ENCODE measurements at regions not wholly inside any gene's neighbourhood (a gene's known extent, or its start where the extent isn't known, plus 50 kb on each side); places are given as distances from the start of the nearest gene placed in this dataset.

GRCh38 chr2:164060031-164060430 is 324.2 kb upstream of the FIGN start:
- TF ChIP-seq CTCF (optimal IDR thresholded peaks at IDR 0.05 in 1 of 3, IDR thresholded peaks at IDR 0.05 in 1 of 3, conservative IDR thresholded peaks at IDR 0.05 in 1 of 3; ENCODE audit: extremely low read depth in 1 of 3, insufficient read depth in 2 of 3, low read length in 3 of 3) (no peak), EZH2 (IDR thresholded peaks at IDR 0.05; ENCODE audit: low read length) (no peak)
